Amygdala (tissue), 56 donors: ENCODE measurements at regions not wholly inside any gene's neighbourhood (a gene's known extent, or its start where the extent isn't known, plus 50 kb on each side); places are given as distances from the start of the nearest gene placed in this dataset.
A peak's percentile ranks its signal among the peaks of the same experiment; 100 is the strongest.
"Not testable (repeated sequence)": the region's sequence is repeated elsewhere in the genome, so short reads cannot be mapped to it uniquely, and the experiment has no call there.

ENCODE experiments used
- DNase-seq, 56 donors: peaks; one replicate each; lab custom pipeline; 2025; lab: John Stamatoyannopoulos, UW

- not testable (repeated sequence) for DNase-seq
These were observed 145.0 kb upstream of the KCNG1 start for GRCh38 chr20:51167911-51168310.

- DNase-seq = no peak
These were observed 143.6 kb upstream of the KCNG1 start for GRCh38 chr20:51166489-51166888.

GRCh38 chr20:51165131-51165530 is 142.2 kb upstream of the KCNG1 start:
- no peak for DNase-seq

DNA sequence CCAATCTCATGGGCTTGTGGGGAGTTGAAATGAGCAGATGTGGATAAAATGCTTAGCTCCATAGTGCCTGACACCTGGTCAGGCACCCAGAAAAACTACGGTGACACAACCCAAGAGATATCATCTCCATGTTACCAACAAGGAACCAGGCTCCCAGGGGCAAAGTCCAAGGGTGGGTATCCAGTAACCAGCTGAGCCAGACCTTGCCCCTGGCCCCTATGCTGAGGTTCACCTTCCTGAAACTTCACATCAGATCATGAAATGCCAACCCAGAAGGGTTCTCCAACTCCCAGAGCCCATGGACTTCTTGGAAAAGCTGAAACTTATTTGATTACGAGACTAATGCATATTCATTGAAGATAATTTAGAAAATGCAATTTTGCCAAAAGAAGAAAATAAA is 141.8 kb upstream of the KCNG1 start:
- no peak for DNase-seq

DNA sequence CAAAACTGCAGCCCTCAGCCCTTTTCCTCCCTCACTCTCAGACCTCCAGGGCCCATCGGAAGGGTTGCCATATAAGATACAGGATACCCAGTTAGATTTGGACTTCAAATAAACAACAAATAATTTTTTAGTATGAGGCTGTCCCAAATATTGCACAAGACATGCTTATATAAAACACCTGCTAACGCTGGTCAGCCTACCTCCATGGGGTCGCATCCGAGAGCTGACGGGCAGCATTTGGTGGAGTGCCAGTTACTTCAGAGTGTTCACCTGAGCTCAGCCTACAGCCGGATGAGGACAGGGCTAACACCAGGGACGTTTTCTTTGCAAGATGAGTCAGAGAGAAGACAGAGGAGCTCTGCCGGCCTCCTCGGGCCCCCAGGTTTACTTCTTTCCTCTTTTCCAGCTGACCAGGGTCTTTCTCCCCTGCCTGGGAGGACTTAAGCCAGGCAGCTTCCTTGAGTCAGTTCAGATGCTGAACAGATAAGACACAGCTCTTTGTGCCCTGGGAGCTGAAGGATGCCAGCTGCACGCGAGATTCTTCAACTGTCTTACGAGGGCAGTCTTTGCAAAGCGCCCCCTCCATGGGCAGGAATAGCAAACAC is 141.2 kb upstream of the KCNG1 start:
- DNase-seq = no peak

- no peak for DNase-seq
These were observed 139.1 kb upstream of the KCNG1 start for GRCh38 chr20:51162015-51162414.

DNA sequence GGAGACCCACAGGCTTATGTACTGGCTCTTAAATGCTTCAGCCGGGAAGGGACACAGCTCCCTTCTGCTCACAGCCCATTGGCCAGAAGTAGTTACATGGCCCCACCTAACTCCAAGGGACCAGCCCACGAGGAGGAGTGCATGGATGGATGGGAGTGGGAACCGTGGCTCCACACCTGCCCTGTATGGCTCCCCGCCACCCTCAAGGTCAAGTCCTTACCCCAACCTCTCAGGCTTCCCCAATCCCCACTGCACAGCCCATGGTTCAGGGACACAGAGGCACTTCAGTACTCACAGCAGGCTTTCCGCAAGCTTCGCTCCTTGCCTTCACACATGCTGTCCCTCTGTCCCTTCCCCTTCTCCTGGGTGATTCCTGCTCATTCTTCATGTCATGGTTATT is 137.9 kb upstream of the KCNG1 start:
- no peak for DNase-seq

- DNase-seq = no peak
These were observed 137.1 kb upstream of the KCNG1 start for GRCh38 chr20:51159981-51160380.

DNA sequence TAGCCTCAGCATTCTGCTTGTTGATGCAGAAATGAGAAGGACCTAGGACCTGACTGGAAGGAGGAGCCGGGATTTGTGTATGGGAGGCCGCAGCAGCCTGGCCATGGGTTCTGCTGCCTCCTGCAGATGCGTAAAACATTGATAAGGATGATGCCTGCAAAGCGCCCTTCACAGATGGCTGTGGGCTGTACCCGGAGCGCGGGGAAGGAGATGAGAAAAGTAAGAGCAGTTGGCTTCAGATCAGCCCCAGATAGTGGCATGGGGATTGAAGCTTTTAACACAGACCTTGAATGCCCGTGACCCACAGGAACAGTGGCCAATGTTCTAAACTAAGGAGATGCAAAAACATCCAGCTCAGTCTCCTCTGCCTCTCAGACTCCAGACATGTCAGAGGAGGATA is 136.4 kb upstream of the KCNG1 start:
- DNase-seq = peak in 1 of 56 donors; percentile 4

DNA sequence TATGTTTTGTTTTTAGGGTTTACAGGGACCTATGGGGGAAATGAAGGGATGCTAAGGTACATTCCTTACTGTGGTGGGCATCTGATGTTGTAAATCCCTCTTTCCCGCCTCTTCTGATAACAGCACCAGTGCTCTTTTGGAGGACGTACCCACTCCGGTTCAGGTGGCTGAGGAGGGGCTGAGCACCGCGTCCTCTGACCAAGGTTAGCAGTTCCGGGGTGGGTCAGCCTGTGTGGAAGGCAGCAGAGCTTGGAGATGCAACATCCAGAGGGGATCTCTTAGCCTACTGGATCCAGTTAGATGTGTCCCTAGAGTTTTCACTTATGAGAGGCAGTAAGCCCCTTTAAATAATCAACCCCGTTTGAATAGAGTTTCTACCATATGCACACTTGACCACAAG is 135.3 kb upstream of the KCNG1 start:
- DNase-seq = no peak

GRCh38 chr20:51156041-51156982 is 133.4 kb upstream of the KCNG1 start:
- no peak for DNase-seq

DNA sequence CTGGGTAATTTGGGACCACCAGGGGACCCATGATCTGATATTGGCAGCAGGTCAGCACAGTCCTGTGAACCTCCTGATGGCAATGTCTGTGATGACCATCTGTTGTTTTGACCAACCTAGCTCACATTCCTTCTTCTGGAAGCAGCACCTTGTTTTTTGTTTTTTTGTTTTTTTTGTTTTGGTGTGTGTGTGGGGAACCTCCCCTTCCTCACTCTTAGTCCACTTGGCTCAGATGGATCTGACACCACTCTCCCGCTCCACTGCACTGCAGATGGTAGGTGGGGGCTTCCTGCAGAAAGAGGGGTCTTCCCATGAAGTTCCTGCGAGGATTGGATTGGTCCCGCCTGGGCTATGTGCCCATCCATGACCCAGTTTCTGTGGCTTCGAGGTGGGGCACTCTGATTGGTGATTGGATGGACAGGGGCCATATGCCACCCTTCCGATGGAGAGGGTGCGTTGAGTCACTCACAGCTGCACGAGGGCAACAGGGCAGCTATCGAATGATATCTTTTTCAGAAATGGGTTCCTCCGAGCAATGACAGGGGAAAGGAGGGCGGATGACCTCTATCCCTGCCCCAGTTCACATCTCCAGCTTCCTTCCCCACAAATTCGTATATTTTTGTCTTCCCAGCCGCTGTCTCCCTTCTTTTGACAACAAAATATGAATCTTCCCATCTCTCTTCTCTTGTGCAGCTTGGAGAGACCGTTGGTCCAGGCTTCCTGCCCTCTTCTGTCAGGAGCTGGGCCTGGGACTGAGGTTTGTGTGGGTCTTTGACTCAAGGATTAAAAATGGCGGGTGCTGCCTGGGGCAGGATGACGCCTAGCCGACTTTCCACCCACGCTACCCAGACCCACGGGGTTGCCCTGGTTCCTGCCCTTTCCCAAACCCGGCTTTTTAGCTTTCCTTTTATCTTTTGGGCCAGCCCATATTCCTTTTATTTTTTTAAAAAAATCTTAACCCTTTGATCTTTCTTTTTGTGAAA is 132.1 kb upstream of the KCNG1 start:
- no peak for DNase-seq

- DNase-seq = no peak
These were observed 131.2 kb upstream of the KCNG1 start for GRCh38 chr20:51153867-51154707.

- DNase-seq = no peak
These were observed 126.0 kb upstream of the KCNG1 start for GRCh38 chr20:51148941-51149340.

DNA sequence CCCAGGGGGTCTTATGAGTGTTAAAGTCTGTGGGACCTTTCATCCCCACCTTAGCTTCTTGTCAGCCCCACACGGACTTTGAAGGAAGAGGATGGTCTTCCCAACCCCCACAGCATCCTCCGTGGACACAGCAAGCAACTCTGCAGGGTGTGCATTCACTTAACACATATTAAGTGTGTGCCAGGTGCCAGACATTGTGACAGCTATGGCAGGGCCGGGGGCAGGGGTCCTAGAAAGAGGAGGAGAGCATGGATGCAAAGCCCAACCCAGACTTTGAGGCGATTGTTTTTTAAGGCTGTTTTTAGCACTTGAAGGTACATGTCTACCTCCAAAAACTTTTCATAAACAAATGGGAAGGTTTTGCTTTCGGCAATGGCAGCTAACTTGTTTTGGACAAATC is 121.6 kb upstream of the KCNG1 start:
- DNase-seq = no peak

GRCh38 chr20:51143652-51144051 is 120.7 kb upstream of the KCNG1 start:
- no peak for DNase-seq

- no peak for DNase-seq
These were observed 119.5 kb upstream of the KCNG1 start for GRCh38 chr20:51142448-51142847.

GRCh38 chr20:51140671-51141070 is 117.8 kb upstream of the KCNG1 start:
- DNase-seq = no peak

GRCh38 chr20:51139891-51140290 is 117.0 kb upstream of the KCNG1 start:
- DNase-seq = no peak

- no peak for DNase-seq
These were observed 115.7 kb upstream of the KCNG1 start for GRCh38 chr20:51138576-51138975.
